ENCODE measurements at regions not wholly inside any gene's neighbourhood (a gene's known extent, or its start where the extent isn't known, plus 50 kb on each side); places are given as distances from the start of the nearest gene placed in this dataset.

- TF ChIP-seq RAD21 (IDR thresholded peaks at IDR 0.05; ENCODE audit: low read length) (no peak), CTCF (conservative IDR thresholded peaks at IDR 0.05; ENCODE audit: low read depth, low read length) (no peak), SMC3 (IDR thresholded peaks at IDR 0.05; ENCODE audit: low read depth, low read length) (no peak), USF2 (IDR thresholded peaks at IDR 0.05; ENCODE audit: low read depth, low read length) (no peak), MAZ (IDR thresholded peaks at IDR 0.05; ENCODE audit: borderline replicate concordance, low read depth, low read length) (no peak), POLR2A (IDR thresholded peaks at IDR 0.05; ENCODE audit: low read depth, low read length) (no peak), CHD1 (IDR thresholded peaks at IDR 0.05; ENCODE audit: low read depth, low read length) (no peak), RFX5 (IDR thresholded peaks at IDR 0.05; ENCODE audit: low read depth, low read length) (no peak), NFE2L2 (IDR thresholded peaks at IDR 0.05; ENCODE audit: low read depth, low read length) (no peak), CEBPB (IDR thresholded peaks at IDR 0.05; ENCODE audit: low read depth, low read length) (no peak), BHLHE40 (IDR thresholded peaks at IDR 0.05; ENCODE audit: low read depth, low read length) (no peak)
Measured at GRCh38 chr4:151561551-151562256, 152.7 kb downstream of the FHIP1A start.

Measured in IMR-90 (cell line).